ENCODE measurements at regions not wholly inside any gene's neighbourhood (a gene's known extent, or its start where the extent isn't known, plus 50 kb on each side); places are given as distances from the start of the nearest gene placed in this dataset.

DNA sequence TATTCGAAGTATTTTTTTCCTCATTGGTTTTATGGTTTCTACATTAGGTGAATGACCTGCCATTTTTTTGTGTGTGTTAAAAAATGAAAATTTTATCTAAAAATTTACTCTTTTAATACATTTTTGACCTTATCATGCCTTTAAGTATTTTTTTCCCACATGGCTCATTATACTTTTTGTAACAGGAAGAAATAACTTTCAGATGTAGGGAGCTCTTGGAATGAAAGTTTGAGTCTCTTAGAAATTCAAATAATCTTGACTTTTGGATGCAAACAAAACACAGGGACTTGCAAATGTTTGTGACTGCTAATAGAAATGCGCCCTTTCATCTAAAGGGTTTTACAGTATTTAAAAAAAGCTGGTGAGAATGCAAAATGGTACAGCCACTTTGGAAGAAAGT, 457.9 kb downstream of the KLF5 start:
- TF ChIP-seq, protein P1, sequence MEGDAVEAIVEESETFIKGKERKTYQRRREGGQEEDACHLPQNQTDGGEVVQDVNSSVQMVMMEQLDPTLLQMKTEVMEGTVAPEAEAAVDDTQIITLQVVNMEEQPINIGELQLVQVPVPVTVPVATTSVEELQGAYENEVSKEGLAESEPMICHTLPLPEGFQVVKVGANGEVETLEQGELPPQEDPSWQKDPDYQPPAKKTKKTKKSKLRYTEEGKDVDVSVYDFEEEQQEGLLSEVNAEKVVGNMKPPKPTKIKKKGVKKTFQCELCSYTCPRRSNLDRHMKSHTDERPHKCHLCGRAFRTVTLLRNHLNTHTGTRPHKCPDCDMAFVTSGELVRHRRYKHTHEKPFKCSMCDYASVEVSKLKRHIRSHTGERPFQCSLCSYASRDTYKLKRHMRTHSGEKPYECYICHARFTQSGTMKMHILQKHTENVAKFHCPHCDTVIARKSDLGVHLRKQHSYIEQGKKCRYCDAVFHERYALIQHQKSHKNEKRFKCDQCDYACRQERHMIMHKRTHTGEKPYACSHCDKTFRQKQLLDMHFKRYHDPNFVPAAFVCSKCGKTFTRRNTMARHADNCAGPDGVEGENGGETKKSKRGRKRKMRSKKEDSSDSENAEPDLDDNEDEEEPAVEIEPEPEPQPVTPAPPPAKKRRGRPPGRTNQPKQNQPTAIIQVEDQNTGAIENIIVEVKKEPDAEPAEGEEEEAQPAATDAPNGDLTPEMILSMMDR (IDR thresholded peaks at IDR 0.05; ENCODE audit: low read length): no peak
- TF ChIP-seq EZH2 (IDR thresholded peaks at IDR 0.05; ENCODE audit: borderline replicate concordance, low read length): no peak
